ENCODE measurements at regions not wholly inside any gene's neighbourhood (a gene's known extent, or its start where the extent isn't known, plus 50 kb on each side); places are given as distances from the start of the nearest gene placed in this dataset.

- TF ChIP-seq CTCF (IDR thresholded peaks at IDR 0.05) (no peak), POLR2A (IDR thresholded peaks at IDR 0.05) (no peak)
These were observed 164.4 kb downstream of the MDFIC start for GRCh38 chr7:115086146-115086841.
